HCT116 (cell line): ENCODE measurements at regions not wholly inside any gene's neighbourhood (a gene's known extent, or its start where the extent isn't known, plus 50 kb on each side); places are given as distances from the start of the nearest gene placed in this dataset.

ENCODE experiments used
- ATAC-seq: fragments of 200-7000 bp; cut with Tn5 transposase; 2 replicates; pipeline ENCODE4 v1.9.1; 2020; ENCODE audit warnings: mild to moderate bottlenecking, moderate library complexity
- BruUV-seq: library from RNA; stranded (reverse); fragments of 400-500 nt; replicated peaks from 2 replicates; lab custom pipeline; 2021; lab: Mats Ljungman, UMichigan
- CTCF ChIA-PET: fragments of 300-600 bp; sonication (Branson Sonifier 250); formaldehyde crosslinking; loops from one replicate; lab custom pipeline; 2021; ENCODE audit warnings: antibody characterized with exemption; lab: Charles Lee
- POLR2A ChIA-PET: fragments of 300-600, 350-600 bp; sonication (Branson Sonifier 250); formaldehyde crosslinking; loops from one replicate; lab custom pipeline; 2021; ENCODE audit warnings: antibody characterized with exemption; lab: Charles Lee
- RAD21 ChIA-PET, 2 experiments: fragments of 300-600 bp; sonication (Branson Sonifier 250); formaldehyde crosslinking; loops; one replicate each; lab custom pipeline; 2023; ENCODE audit warnings: low total read pairs in 2 of 2; ENCODE audit not compliant: uncharacterized antibody in 2 of 2, unreplicated experiment in 2 of 2, low non-redundant PET in 1 of 2; lab: Charles Lee
- DNase-seq: peaks from one replicate; pipeline ENCODE4 v3.0.0-alpha.2; 2010; ENCODE audit warnings: low read depth, low spot score
- H2AFZ ChIP-seq: fragments of 200-600 bp; shearing (Covaris generic), sonication (generic); 2 replicates; pipeline ENCODE4 v1.6.1; 2017; ENCODE audit warnings: low read depth, mixed run types, mixed read lengths, antibody characterized with exemption, low read length; ENCODE audit not compliant: poor library complexity, severe bottlenecking
- H3K27ac ChIP-seq: 2 replicates; pipeline ENCODE4 v1.5.1; 2012; ENCODE audit warnings: low read depth, low read length
- H3K27me3 ChIP-seq: fragments of 200-600 bp; sonication (generic); 2 replicates; pipeline ENCODE4 v1.6.1; 2016; ENCODE audit warnings: mixed run types, low read length, mixed read lengths; ENCODE audit not compliant: insufficient read depth
- H3K36me3 ChIP-seq, 2 experiments: fragments of 200-500 bp in 1 of 2; fragments of 200-600 bp in 1 of 2; sonication (Bioruptor generic) in 1 of 2; sonication (generic) in 1 of 2; 2 replicates each; pipeline versions ENCODE4 v1.5.1 to v1.6.1; 2014 to 2016; ENCODE audit warnings: low read length in 2 of 2, inconsistent platforms in 1 of 2, mixed read lengths in 1 of 2, mixed run types in 1 of 2; ENCODE audit not compliant: insufficient read depth in 2 of 2, control insufficient read depth in 1 of 2
- H3K4me1 ChIP-seq, 2 experiments: fragments of 200-600 bp in 1 of 2; sonication (generic) in 1 of 2; 2 replicates each; pipeline versions ENCODE4 v1.5.1 to v1.6.1; 2012 to 2017; ENCODE audit warnings: low read length in 2 of 2, inconsistent platforms in 1 of 2, mild to moderate bottlenecking in 1 of 2, mixed read lengths in 1 of 2, mixed run types in 1 of 2, moderate library complexity in 1 of 2; ENCODE audit not compliant: insufficient read depth in 2 of 2, control insufficient read depth in 1 of 2
- H3K4me2 ChIP-seq: fragments of 200-600 bp; sonication (generic); 2 replicates; pipeline ENCODE4 v1.6.1; 2017; ENCODE audit warnings: mixed run types, low read length, mixed read lengths
- H3K4me3 ChIP-seq, 2 experiments: fragments of 200-600 bp in 1 of 2; sonication (generic) in 1 of 2; replicated peaks in 1 of 2; 2 replicates each; pipeline ENCODE4 v1.5.1; 2011 to 2016; ENCODE audit warnings: low read length in 2 of 2, control low read depth in 1 of 2, low read depth in 1 of 2, mild to moderate bottlenecking in 1 of 2, mixed read lengths in 1 of 2, mixed run types in 1 of 2
- H3K79me2 ChIP-seq: fragments of 200-600 bp; sonication (generic); 2 replicates; pipeline ENCODE4 v1.6.1; 2017; ENCODE audit warnings: mild to moderate bottlenecking, mixed run types, low read length, moderate library complexity, mixed read lengths; ENCODE audit not compliant: insufficient read depth
- H3K9ac ChIP-seq: fragments of 200-600 bp; sonication (generic); 2 replicates; pipeline ENCODE4 v1.6.1; 2016; ENCODE audit warnings: low read length, mixed read lengths
- H3K9me2 ChIP-seq: fragments of 200-600 bp; sonication (generic), shearing (Covaris generic); 2 replicates; pipeline ENCODE4 v1.6.1; 2017; ENCODE audit warnings: mixed run types, mild to moderate bottlenecking, moderate library complexity; ENCODE audit not compliant: insufficient read depth
- H3K9me3 ChIP-seq, 2 experiments: fragments of 200-500 bp in 1 of 2; fragments of 200-600 bp in 1 of 2; sonication (Bioruptor generic) in 1 of 2; sonication (generic) in 1 of 2; 2 replicates each; pipeline ENCODE4 v1.6.1; 2014 to 2017; ENCODE audit warnings: low read length in 2 of 2, mixed read lengths in 2 of 2, inconsistent platforms in 1 of 2, low read depth in 1 of 2, mild to moderate bottlenecking in 1 of 2, mixed run types in 1 of 2, moderate library complexity in 1 of 2; ENCODE audit not compliant: control insufficient read depth in 1 of 2, insufficient read depth in 1 of 2
- H4K20me1 ChIP-seq: fragments of 200-600 bp; sonication (generic), shearing (Covaris generic); 2 replicates; pipeline ENCODE4 v1.6.1; 2017; ENCODE audit warnings: mixed run types, mild to moderate bottlenecking, moderate library complexity; ENCODE audit not compliant: insufficient read depth
- CEBPB ChIP-seq: IDR thresholded peaks from 2 replicates; pipeline ENCODE4 v1.6.1; 2012; ENCODE audit warnings: low read depth
- EGR1 ChIP-seq: IDR thresholded peaks from 2 replicates; pipeline ENCODE4 v1.6.1; 2012; ENCODE audit warnings: low read depth
- ELF1 ChIP-seq: IDR thresholded peaks from 2 replicates; pipeline ENCODE4 v1.6.1; 2012; ENCODE audit warnings: low read depth, borderline replicate concordance
- FOSL1 ChIP-seq: IDR thresholded peaks from 2 replicates; pipeline ENCODE4 v1.6.1; 2012; ENCODE audit warnings: low read depth
- MAX ChIP-seq: IDR thresholded peaks from 2 replicates; pipeline ENCODE4 v1.6.1; 2012
- POLR2A ChIP-seq: IDR thresholded peaks from 2 replicates; pipeline ENCODE4 v1.7.0; 2011; ENCODE audit warnings: borderline replicate concordance; ENCODE audit not compliant: insufficient read depth, insufficient read length; ENCODE audit errors: extremely low read depth
- POLR2AphosphoS5 ChIP-seq: IDR thresholded peaks from 2 replicates; pipeline ENCODE4 v1.6.1; 2011; ENCODE audit warnings: mild to moderate bottlenecking, low read depth, low read length, moderate library complexity
- RAD21 ChIP-seq: IDR thresholded peaks from 2 replicates; pipeline ENCODE4 v1.6.1; 2012; ENCODE audit warnings: low read depth, mild to moderate bottlenecking
- REST ChIP-seq: IDR thresholded peaks from 2 replicates; pipeline ENCODE4 v1.6.1; 2012; ENCODE audit warnings: low read depth
- SIN3A ChIP-seq: IDR thresholded peaks from 2 replicates; pipeline ENCODE4 v1.6.1; 2012; ENCODE audit warnings: low read depth
- SRF ChIP-seq: IDR thresholded peaks from 2 replicates; pipeline ENCODE4 v1.6.1; 2012; ENCODE audit warnings: low read depth
- YY1 ChIP-seq: IDR thresholded peaks from 2 replicates; pipeline ENCODE4 v1.6.1; 2011; ENCODE audit warnings: low read length, low read depth, moderate library complexity, mild to moderate bottlenecking; ENCODE audit not compliant: insufficient replicate concordance; ENCODE audit errors: extremely low read depth
- ZNF274 ChIP-seq: fragments of 200-500 bp; sonication (Bioruptor generic); IDR thresholded peaks from 2 replicates; pipeline ENCODE4 v1.6.1; 2014; ENCODE audit warnings: mild to moderate bottlenecking, low read depth, low read length, inconsistent platforms
- intact Hi-C: fragments of 100-400 bp; cut with micrococcal nuclease; formaldehyde crosslinking; loops from 2 replicates; pipeline ENCODE4 v1.10.0; 2022

GRCh38 chr7:125358551-125359167, 429.0 kb upstream of the POT1 start:
- TF ChIP-seq MAX (no peak), SIN3A (no peak), POLR2AphosphoS5 (no peak), RAD21 (no peak), ZNF274 (no peak), SRF (no peak), FOSL1 (no peak), YY1 (no peak), POLR2A (no peak), EGR1 (no peak), ELF1 (no peak), CEBPB (no peak), REST (no peak)
- Histone ChIP-seq H2AFZ (no peak overlapping the region), H4K20me1 (no peaks in the 10 kb centered on the region), H3K9me2 (no peaks in the 10 kb centered on the region), H3K4me2 (no peak overlapping the region), H3K79me2 (no peaks in the 10 kb centered on the region), H3K27ac (no peak overlapping the region), H3K9ac (no peak overlapping the region), H3K4me3 (no peak overlapping the region), H3K9me3 (no peaks in the 10 kb centered on the region), H3K36me3 (no peaks in the 10 kb centered on the region), H3K27me3 (no peaks in the 10 kb centered on the region), H3K4me1 (no peaks in the 10 kb centered on the region)
- DNase-seq (no peak), ATAC-seq (no peak)
- ChIA-PET RAD21 (no interaction called here), CTCF (no interaction called here), POLR2A (no interaction called here)
- intact Hi-C loops: no loop called here
- BruUV-seq: no TSS peak
